Sigmoid colon (tissue), 6 donors: ENCODE measurements at regions not wholly inside any gene's neighbourhood (a gene's known extent, or its start where the extent isn't known, plus 50 kb on each side); places are given as distances from the start of the nearest gene placed in this dataset.

ENCODE experiments used
- DNase-seq: peaks from one replicate; pipeline ENCODE4 v3.0.0-alpha.2; 2019
- H3K27ac ChIP-seq, 4 donors: fragments of 200-600 bp; sonication (generic); one replicate each; pipeline ENCODE4 v1.5.1; 2016 to 2019; ENCODE audit warnings: mild to moderate bottlenecking in 1 of 4
- H3K27me3 ChIP-seq, 3 donors: fragments of 200-600 bp; sonication (generic); one replicate each; pipeline ENCODE4 v1.5.1; 2019; ENCODE audit warnings: mild to moderate bottlenecking in 1 of 3
- H3K36me3 ChIP-seq, 4 donors: fragments of 200-600 bp; sonication (generic); one replicate each; pipeline ENCODE4 v1.5.1; 2016 to 2019
- H3K4me1 ChIP-seq, 4 donors: fragments of 200-600 bp; sonication (generic); one replicate each; pipeline ENCODE4 v1.5.1; 2017 to 2019
- H3K4me3 ChIP-seq, 4 donors: fragments of 200-600 bp; sonication (generic); one replicate each; pipeline ENCODE4 v1.5.1; 2017 to 2019; ENCODE audit warnings: mild to moderate bottlenecking in 2 of 4, moderate library complexity in 1 of 4
- H3K9me3 ChIP-seq, 4 donors: fragments of 200-600 bp in 3 of 4; sonication (generic) in 3 of 4; one replicate each; pipeline versions ENCODE4 v1.5.1 to v1.6.1; 2013 to 2019
- CTCF ChIP-seq, 4 experiments: fragments of 450-650 bp in 3 of 4; fragments of 200-600 bp in 1 of 4; IDR thresholded peaks; one replicate each; pipeline ENCODE4 v1.5.1; 2016 to 2019; ENCODE audit warnings: antibody characterized with exemption in 4 of 4, mild to moderate bottlenecking in 3 of 4, moderate library complexity in 2 of 4
- EP300 ChIP-seq, 4 donors: sonication (generic); formaldehyde crosslinking; IDR thresholded peaks; one replicate each; pipeline ENCODE4 v1.6.1; 2017; ENCODE audit warnings: antibody characterized with exemption in 4 of 4
- POLR2A ChIP-seq, 2 donors: fragments of 450-650 bp; IDR thresholded peaks; one replicate each; pipeline ENCODE4 v1.6.1; 2016; ENCODE audit warnings: antibody characterized with exemption in 2 of 2, mild to moderate bottlenecking in 2 of 2, moderate library complexity in 2 of 2
- POLR2AphosphoS5 ChIP-seq, 4 donors: sonication (generic); formaldehyde crosslinking; IDR thresholded peaks; one replicate each; pipeline ENCODE4 v1.6.1; 2017; ENCODE audit warnings: antibody characterized with exemption in 4 of 4
- WGBS, 2 donors: extraction: QIAGEN DNeasy Blood & Tissue Kit; methylation state at CpG; one replicate each; pipeline ENCODE4 v1.1.7; 2013; 5-methylcytosine and 5-hydroxymethylcytosine counted together
- intact Hi-C: fragments of 100-400 bp; cut with DNase I; formaldehyde crosslinking; loops from one replicate; pipeline ENCODE4 v1.15.1; 2023
- donor health status: healthy with polysubstance abuse.
- donor health status: healthy.

GRCh38 chrX:107574711-107575110, 53.6 kb upstream of the PRPS1 start:
- TF ChIP-seq POLR2AphosphoS5 (IDR thresholded peaks at IDR 0.05) (no peak), CTCF (IDR thresholded peaks at IDR 0.05) (no peak), EP300 (IDR thresholded peaks at IDR 0.05) (no peak), POLR2A (IDR thresholded peaks at IDR 0.05) (no peak)
- Histone ChIP-seq H3K4me3 (no peak overlapping the region), H3K4me1 (no peaks in the 10 kb centered on the region), H3K36me3 (no peaks in the 10 kb centered on the region), H3K9me3 (no peaks in the 10 kb centered on the region), H3K27me3 (no peaks in the 10 kb centered on the region), H3K27ac (no peak overlapping the region)
- DNase-seq: no peak
- intact Hi-C loops: no loop called here

GRCh38 chrX:107576392-107576791, 51.9 kb upstream of the PRPS1 start:
- no peak for TF ChIP-seq POLR2AphosphoS5 (IDR thresholded peaks at IDR 0.05)
- no peak for TF ChIP-seq CTCF (IDR thresholded peaks at IDR 0.05)
- no peak for TF ChIP-seq EP300 (IDR thresholded peaks at IDR 0.05)
- TF ChIP-seq POLR2A (IDR thresholded peaks at IDR 0.05): no peak
- Histone ChIP-seq H3K36me3 (no peaks in the 10 kb centered on the region), H3K4me3 (no peak overlapping the region), H3K4me1 (no peaks in the 10 kb centered on the region), H3K27ac (no peak overlapping the region), H3K27me3 (no peaks in the 10 kb centered on the region), H3K9me3 (no peaks in the 10 kb centered on the region)
- intact Hi-C loops: no loop called here
- DNase-seq: no peak
- 81 to 93% methylated on average over 3 of the region's 3 CpGs for WGBS, 2 donors

GRCh38 chrX:107576841-107577240, 51.5 kb upstream of the PRPS1 start:
- no peaks in the 10 kb centered on the region for H3K4me1 ChIP-seq
- no peaks in the 10 kb centered on the region for H3K36me3 ChIP-seq
- 83 to 91% methylated on average over 1 of the region's 1 CpG for WGBS, 2 donors
- intact Hi-C loops: no loop called here
- no peak overlapping the region for H3K27ac ChIP-seq
- DNase-seq: no peak
- no peaks in the 10 kb centered on the region for H3K9me3 ChIP-seq
- no peak overlapping the region for H3K4me3 ChIP-seq
- TF ChIP-seq CTCF (IDR thresholded peaks at IDR 0.05) (no peak), POLR2A (IDR thresholded peaks at IDR 0.05) (no peak), EP300 (IDR thresholded peaks at IDR 0.05) (no peak), POLR2AphosphoS5 (IDR thresholded peaks at IDR 0.05) (no peak)
- no peaks in the 10 kb centered on the region for H3K27me3 ChIP-seq

- H3K27ac ChIP-seq: no peak overlapping the region
- H3K9me3 ChIP-seq: no peaks in the 10 kb centered on the region
- H3K27me3 ChIP-seq: no peaks in the 10 kb centered on the region
- 96 to 100% methylated on average over 2 of the region's 2 CpGs for WGBS, 2 donors
- no peak overlapping the region for H3K4me3 ChIP-seq
- TF ChIP-seq POLR2A (IDR thresholded peaks at IDR 0.05) (no peak), CTCF (IDR thresholded peaks at IDR 0.05) (no peak)
- no peak for DNase-seq
- no peaks in the 10 kb centered on the region for H3K4me1 ChIP-seq
- H3K36me3 ChIP-seq: no peaks in the 10 kb centered on the region
- intact Hi-C loops: no loop called here
Measured at GRCh38 chrX:107577933-107578332, 50.4 kb upstream of the PRPS1 start.
